ENCODE measurements at regions not wholly inside any gene's neighbourhood (a gene's known extent, or its start where the extent isn't known, plus 50 kb on each side); places are given as distances from the start of the nearest gene placed in this dataset.

GRCh38 chr13:97127842-97128241, 94.3 kb upstream of the MBNL2 start:
- ChIA-PET CTCF (no interaction called here), POLR2A (ENCODE audit: low non-redundant PET) (no interaction called here)
- TF ChIP-seq, protein P1, sequence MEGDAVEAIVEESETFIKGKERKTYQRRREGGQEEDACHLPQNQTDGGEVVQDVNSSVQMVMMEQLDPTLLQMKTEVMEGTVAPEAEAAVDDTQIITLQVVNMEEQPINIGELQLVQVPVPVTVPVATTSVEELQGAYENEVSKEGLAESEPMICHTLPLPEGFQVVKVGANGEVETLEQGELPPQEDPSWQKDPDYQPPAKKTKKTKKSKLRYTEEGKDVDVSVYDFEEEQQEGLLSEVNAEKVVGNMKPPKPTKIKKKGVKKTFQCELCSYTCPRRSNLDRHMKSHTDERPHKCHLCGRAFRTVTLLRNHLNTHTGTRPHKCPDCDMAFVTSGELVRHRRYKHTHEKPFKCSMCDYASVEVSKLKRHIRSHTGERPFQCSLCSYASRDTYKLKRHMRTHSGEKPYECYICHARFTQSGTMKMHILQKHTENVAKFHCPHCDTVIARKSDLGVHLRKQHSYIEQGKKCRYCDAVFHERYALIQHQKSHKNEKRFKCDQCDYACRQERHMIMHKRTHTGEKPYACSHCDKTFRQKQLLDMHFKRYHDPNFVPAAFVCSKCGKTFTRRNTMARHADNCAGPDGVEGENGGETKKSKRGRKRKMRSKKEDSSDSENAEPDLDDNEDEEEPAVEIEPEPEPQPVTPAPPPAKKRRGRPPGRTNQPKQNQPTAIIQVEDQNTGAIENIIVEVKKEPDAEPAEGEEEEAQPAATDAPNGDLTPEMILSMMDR (conservative IDR thresholded peaks at IDR 0.05; ENCODE audit: low read depth) = no peak
- no peak for DNase-seq (ENCODE audit: low spot score)
- no peak overlapping the region for H3K27ac ChIP-seq

GRCh38 chr13:97130190-97130589, 91.9 kb upstream of the MBNL2 start:
- ChIA-PET POLR2A (ENCODE audit: low non-redundant PET) (no interaction called here), CTCF (no interaction called here)
- TF ChIP-seq, protein P1 (conservative IDR thresholded peaks at IDR 0.05; ENCODE audit: low read depth) = no peak
- no peak for DNase-seq (ENCODE audit: low spot score)
- H3K27ac ChIP-seq = no peak overlapping the region

DNA sequence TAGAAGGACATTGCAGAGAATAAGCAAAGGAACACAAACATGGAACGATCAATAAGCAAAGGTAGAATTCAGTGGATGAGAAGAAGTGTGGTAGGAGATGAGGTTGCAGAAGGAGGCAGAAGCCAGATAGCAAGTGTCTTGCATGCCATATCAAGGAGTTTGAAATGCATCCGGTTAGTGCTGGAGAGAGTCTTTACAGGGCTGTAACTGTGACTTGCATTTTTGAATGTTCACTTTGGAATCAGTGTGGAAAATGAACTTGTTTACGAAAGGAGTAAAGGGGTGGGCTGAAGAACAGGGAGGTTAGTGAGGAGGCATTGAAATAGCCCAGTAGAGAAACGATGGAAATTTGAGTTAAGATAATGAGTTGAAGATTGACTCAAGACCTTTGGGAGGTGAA, 90.7 kb upstream of the MBNL2 start:
- CTCF ChIA-PET = interaction anchor here (0.6 kb wide), 1 partner anchor 22 kb away, joined by 3 read pairs; no protein-coding TSS in a partner anchor
- TF ChIP-seq, protein P1 (conservative IDR thresholded peaks at IDR 0.05; ENCODE audit: low read depth) = no peak
- H3K27ac ChIP-seq = no peak overlapping the region
- POLR2A ChIA-PET (ENCODE audit: low non-redundant PET) = no interaction called here
- no peak for DNase-seq (ENCODE audit: low spot score)

DNA sequence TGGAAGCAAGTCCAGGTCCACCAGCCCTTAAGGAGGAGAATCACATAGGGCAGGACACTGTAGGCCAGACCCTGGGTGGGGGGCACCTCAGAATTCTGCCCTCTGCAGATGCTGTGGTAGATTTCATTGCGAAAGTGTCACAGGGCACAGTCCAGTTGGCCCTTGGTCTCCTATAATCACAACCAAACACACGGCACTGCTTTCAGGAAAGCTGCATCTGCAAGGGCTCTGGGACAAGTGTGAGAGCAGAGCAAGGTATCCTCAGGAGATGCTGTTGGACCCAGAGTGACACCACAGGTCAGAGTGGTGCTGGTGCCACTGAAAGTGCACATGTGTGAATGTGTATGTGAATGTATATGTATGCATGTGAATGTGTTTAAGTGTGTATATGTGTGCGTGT, 88.6 kb upstream of the MBNL2 start:
- H3K27ac ChIP-seq = no peak overlapping the region
- POLR2A ChIA-PET (ENCODE audit: low non-redundant PET) = no interaction called here

DNA sequence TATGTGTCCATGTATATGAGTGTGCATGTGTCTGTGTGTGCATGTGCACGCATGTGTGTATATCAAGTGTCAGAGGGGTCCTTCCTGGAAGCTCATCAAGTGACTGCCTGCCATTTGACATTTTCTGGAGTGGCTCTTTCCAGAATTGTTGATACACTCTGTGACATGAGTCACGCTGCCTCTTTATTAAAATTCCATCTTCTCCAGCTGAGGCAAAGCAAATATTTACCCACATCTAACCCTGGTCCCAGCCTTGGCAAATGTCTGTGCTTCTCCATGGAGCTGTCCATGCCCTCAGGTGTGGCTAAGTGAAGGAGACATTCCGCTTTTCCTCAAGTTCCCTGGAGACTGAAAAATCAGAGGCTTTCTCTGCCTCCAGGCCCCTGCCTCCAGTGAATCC, 88.2 kb upstream of the MBNL2 start:
- DNase-seq (ENCODE audit: low spot score) = no peak
- CTCF ChIA-PET = interaction anchor here (0.7 kb wide), 1 partner anchor 17 kb away, joined by 4 read pairs; no protein-coding TSS in a partner anchor
- H3K27ac ChIP-seq = no peak overlapping the region
- POLR2A ChIA-PET (ENCODE audit: low non-redundant PET) = no interaction called here
- TF ChIP-seq, protein P1 (conservative IDR thresholded peaks at IDR 0.05; ENCODE audit: low read depth) = no peak

More for the DNA sequence above, 88.6 kb upstream of the MBNL2 start:
- CTCF ChIA-PET = no interaction called here
- TF ChIP-seq, protein P1 (conservative IDR thresholded peaks at IDR 0.05; ENCODE audit: low read depth) = no peak
- DNase-seq (ENCODE audit: low spot score) = no peak

GRCh38 chr13:97134364-97135095, 87.6 kb upstream of the MBNL2 start:
- DNase-seq (ENCODE audit: low spot score) = no peak
- no peak overlapping the region for H3K27ac ChIP-seq
- TF ChIP-seq, protein P1 (conservative IDR thresholded peaks at IDR 0.05; ENCODE audit: low read depth) = no peak
- ChIA-PET POLR2A (ENCODE audit: low non-redundant PET) (no interaction called here), CTCF (interaction anchor here (0.7 kb wide), 1 partner anchor 16 kb away, joined by 4 read pairs; no protein-coding TSS in a partner anchor)

Measured in RWPE1 (cell line).